SK-N-SH treated with all-trans-retinoic acid at 6 μM for 48 hours (cell line): ENCODE measurements at regions not wholly inside any gene's neighbourhood (a gene's known extent, or its start where the extent isn't known, plus 50 kb on each side); places are given as distances from the start of the nearest gene placed in this dataset.
"Not testable (repeated sequence)": the region's sequence is repeated elsewhere in the genome, so short reads cannot be mapped to it uniquely, and the experiment has no call there.

Experiments used
- ATAC-seq: fragments of 200-7000 bp; cut with Tn5 transposase; 3 replicates; pipeline ENCODE4 v1.9.1; 2020; ENCODE audit warnings: mild to moderate bottlenecking, moderate library complexity
- ARNTL ChIP-seq: fragments of 450-650 bp; formaldehyde crosslinking; IDR thresholded peaks from 2 replicates; pipeline ENCODE4 v1.5.0; 2020; ENCODE audit warnings: low read depth, mild to moderate bottlenecking, moderate library complexity, borderline replicate concordance
- BACH2 ChIP-seq: fragments of 250-450 bp; sonication (Bioruptor Pico); IDR thresholded peaks from 2 replicates; pipeline ENCODE4 v1.9.0; 2021; ENCODE audit warnings: mild to moderate bottlenecking, borderline replicate concordance
- CREB5 ChIP-seq: fragments of 250-450 bp; sonication (Bioruptor Pico); IDR thresholded peaks from 2 replicates; pipeline ENCODE4 v1.5.1; 2020; ENCODE audit warnings: low read depth, mild to moderate bottlenecking, moderate library complexity
- CSDC2 ChIP-seq: fragments of 250-450 bp; sonication (Bioruptor Pico); IDR thresholded peaks from 2 replicates; pipeline ENCODE4 v1.5.0; 2020; ENCODE audit warnings: mild to moderate bottlenecking, moderate library complexity
- ESRRG ChIP-seq: fragments of 250-450 bp; sonication (Bioruptor Pico); IDR thresholded peaks from 2 replicates; pipeline ENCODE4 v1.6.1; 2021; ENCODE audit warnings: mild to moderate bottlenecking
- ISL1 ChIP-seq: fragments of 250-450 bp; sonication (Bioruptor Pico); IDR thresholded peaks from 2 replicates; pipeline ENCODE4 v2.1.2; 2022; ENCODE audit warnings: mild to moderate bottlenecking, moderate library complexity
- OSR1 ChIP-seq: fragments of 250-450 bp; sonication (Bioruptor Pico); IDR thresholded peaks from 2 replicates; pipeline ENCODE4 v1.8.0; 2022; ENCODE audit warnings: moderate library complexity, mild to moderate bottlenecking, inconsistent platforms
- PATZ1 ChIP-seq: fragments of 250-450 bp; sonication (Bioruptor Pico); IDR thresholded peaks from 2 replicates; pipeline ENCODE4 v1.8.0; 2020; ENCODE audit warnings: mild to moderate bottlenecking, moderate library complexity, borderline replicate concordance
- PPARA ChIP-seq: fragments of 250-450 bp; sonication (Bioruptor Pico); IDR thresholded peaks from 2 replicates; pipeline ENCODE4 v1.5.0; 2020; ENCODE audit warnings: mild to moderate bottlenecking, borderline replicate concordance
- RARB ChIP-seq: fragments of 250-450 bp; sonication (Bioruptor Pico); IDR thresholded peaks from 2 replicates; pipeline ENCODE4 v1.8.0; 2021; ENCODE audit warnings: mild to moderate bottlenecking, moderate library complexity
- SNAI2 ChIP-seq: fragments of 250-450 bp; sonication (Bioruptor Pico); IDR thresholded peaks from 2 replicates; pipeline ENCODE4 v1.5.0; 2020; ENCODE audit warnings: mild to moderate bottlenecking, moderate library complexity
- TCF4 ChIP-seq: fragments of 250-450 bp; sonication (Bioruptor Pico); IDR thresholded peaks from 2 replicates; pipeline ENCODE4 v1.8.0; 2021; ENCODE audit warnings: mild to moderate bottlenecking, moderate library complexity, borderline replicate concordance
- TOX ChIP-seq: fragments of 250-450 bp; sonication (Bioruptor Pico); IDR thresholded peaks from 2 replicates; pipeline ENCODE4 v1.8.0; 2021; ENCODE audit warnings: mild to moderate bottlenecking, moderate library complexity, borderline replicate concordance
- TSHZ2 ChIP-seq: fragments of 250-450 bp; sonication (Bioruptor Pico); IDR thresholded peaks from 2 replicates; pipeline ENCODE4 v1.5.0; 2020; ENCODE audit warnings: mild to moderate bottlenecking, moderate library complexity
- ZC3H10 ChIP-seq: fragments of 250-450 bp; sonication (Bioruptor Pico); IDR thresholded peaks from 2 replicates; pipeline ENCODE4 v1.5.1; 2021; ENCODE audit warnings: mild to moderate bottlenecking, moderate library complexity
- ZFP3 ChIP-seq: fragments of 250-450 bp; sonication (Bioruptor Pico); IDR thresholded peaks from 2 replicates; pipeline ENCODE4 v1.5.0; 2020; ENCODE audit warnings: mild to moderate bottlenecking, moderate library complexity
- ZNF565 ChIP-seq: fragments of 450-650 bp; formaldehyde crosslinking; conservative IDR thresholded peaks from 2 replicates; pipeline ENCODE4 v1.5.0; 2020; ENCODE audit warnings: low read depth, mild to moderate bottlenecking, moderate library complexity
- ZNF70 ChIP-seq: fragments of 450-650 bp; formaldehyde crosslinking; IDR thresholded peaks from 2 replicates; pipeline ENCODE4 v1.5.0; 2020; ENCODE audit warnings: mild to moderate bottlenecking, moderate library complexity
- TF ChIP-seq, protein P1 (sequence below): fragments of 250-450 bp; sonication (Bioruptor Pico); IDR thresholded peaks from 2 replicates; pipeline ENCODE4 v1.5.1; 2021; ENCODE audit warnings: mild to moderate bottlenecking, moderate library complexity

DNA sequence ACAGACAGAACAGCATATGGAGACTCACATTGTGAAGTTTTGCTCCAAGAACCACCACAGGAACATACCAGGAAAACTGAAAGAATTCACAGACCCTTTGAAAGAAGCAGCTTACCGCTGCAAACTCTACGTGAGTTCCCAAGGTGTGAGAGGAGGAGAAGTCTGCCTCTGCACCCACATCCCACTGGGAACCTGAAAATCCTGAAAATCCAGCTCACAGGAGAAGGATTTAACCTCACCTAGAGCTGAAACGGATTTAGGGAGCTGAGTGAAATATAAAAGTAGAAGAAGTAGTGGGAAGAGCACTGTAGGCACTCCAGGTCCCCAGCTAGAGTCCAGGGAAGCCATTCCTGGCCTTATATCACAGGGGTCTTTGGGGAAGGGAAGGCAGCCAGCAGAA is 80.0 kb downstream of the FHIP1A start (continued):
- TF ChIP-seq TSHZ2: no peak

GRCh38 chr4:151489462-151490203 is 80.7 kb downstream of the FHIP1A start:
- no peak for ATAC-seq
- no peak for TF ChIP-seq ISL1 (CRISPR knock-in tag)
- TF ChIP-seq ARNTL (CRISPR knock-in tag): no peak
- no peak for TF ChIP-seq OSR1 (CRISPR knock-in tag)
- TF ChIP-seq ZNF565 (CRISPR knock-in tag): no peak
- TF ChIP-seq BACH2 (CRISPR knock-in tag): no peak
- TF ChIP-seq ZFP3: no peak

DNA sequence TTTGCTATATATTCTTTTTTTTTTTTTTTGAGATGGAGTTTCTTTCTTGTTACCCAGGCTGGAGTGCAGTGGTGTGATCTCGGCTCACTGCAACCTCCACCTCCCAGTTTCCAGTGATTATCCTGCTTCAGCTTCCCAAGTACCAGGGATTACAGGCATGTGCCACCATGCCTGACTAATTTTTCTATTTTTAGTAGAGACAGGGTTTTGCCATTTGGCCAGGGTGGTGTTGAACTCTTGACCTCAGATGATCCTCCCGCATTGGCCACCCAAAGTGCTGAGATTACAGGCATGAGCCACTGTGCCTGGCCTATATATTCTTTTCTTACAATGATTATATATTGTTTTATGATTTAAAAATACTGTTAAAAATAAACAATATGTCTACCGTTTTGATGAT is 86.6 kb downstream of the FHIP1A start:
- ATAC-seq: not testable (repeated sequence)

DNA sequence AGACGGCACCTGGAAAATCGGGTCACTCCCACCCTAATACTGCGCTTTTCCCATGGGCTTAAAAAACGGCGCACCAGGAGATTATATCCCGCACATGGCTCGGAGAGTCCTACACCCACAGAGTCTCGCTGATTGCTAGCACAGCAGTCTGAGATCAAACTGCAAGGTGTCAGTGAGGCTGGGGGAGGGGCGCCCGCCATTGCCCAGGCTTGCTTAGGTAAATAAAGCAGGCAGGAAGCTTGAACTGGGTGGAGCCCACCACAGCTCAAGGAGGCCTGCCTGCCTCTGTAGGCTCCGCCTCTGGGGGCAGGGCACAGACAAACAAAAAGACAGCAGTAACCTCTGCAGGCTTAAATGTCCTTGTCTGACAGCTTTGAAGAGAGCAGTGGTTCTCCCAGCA is 102.6 kb downstream of the FHIP1A start:
- not testable (repeated sequence) for ATAC-seq

- TF ChIP-seq, protein P1, sequence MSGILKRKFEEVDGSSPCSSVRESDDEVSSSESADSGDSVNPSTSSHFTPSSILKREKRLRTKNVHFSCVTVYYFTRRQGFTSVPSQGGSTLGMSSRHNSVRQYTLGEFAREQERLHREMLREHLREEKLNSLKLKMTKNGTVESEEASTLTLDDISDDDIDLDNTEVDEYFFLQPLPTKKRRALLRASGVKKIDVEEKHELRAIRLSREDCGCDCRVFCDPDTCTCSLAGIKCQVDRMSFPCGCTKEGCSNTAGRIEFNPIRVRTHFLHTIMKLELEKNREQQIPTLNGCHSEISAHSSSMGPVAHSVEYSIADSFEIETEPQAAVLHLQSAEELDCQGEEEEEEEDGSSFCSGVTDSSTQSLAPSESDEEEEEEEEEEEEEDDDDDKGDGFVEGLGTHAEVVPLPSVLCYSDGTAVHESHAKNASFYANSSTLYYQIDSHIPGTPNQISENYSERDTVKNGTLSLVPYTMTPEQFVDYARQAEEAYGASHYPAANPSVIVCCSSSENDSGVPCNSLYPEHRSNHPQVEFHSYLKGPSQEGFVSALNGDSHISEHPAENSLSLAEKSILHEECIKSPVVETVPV (CRISPR knock-in tag): no peak
- TF ChIP-seq BACH2 (CRISPR knock-in tag): no peak
- TF ChIP-seq ISL1 (CRISPR knock-in tag): no peak
- no peak for TF ChIP-seq OSR1 (CRISPR knock-in tag)
- no peak for TF ChIP-seq TOX
- no peak for TF ChIP-seq TCF4 (CRISPR knock-in tag)
- no peak for TF ChIP-seq ZNF70 (CRISPR knock-in tag)
- TF ChIP-seq ZFP3: no peak
- TF ChIP-seq ZNF565 (CRISPR knock-in tag): no peak
- TF ChIP-seq PATZ1 (CRISPR knock-in tag): no peak
- TF ChIP-seq ZC3H10 (CRISPR knock-in tag): no peak
- ATAC-seq: no peak
These were observed 108.9 kb downstream of the FHIP1A start for GRCh38 chr4:151517896-151518295.

DNA sequence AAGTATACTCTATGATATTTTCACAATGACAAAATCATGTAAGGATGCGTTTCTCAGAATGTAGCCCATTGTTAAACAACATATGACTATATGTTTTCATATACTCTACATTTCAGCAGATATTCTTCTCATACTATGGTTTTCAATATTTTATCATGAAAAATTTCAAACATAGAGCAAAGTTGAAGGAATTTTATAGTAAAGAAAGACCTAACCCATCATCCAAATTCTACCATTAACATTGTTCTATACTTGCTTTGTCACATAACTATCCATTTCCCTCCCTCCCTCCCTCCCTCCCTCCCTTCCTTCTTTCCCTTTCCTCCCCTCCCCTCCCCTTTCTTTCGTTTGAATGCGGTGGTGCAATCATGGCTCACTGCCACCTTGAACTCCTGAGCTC is 109.4 kb downstream of the FHIP1A start:
- no peak for ATAC-seq
- no peak for TF ChIP-seq ZC3H10 (CRISPR knock-in tag)
- no peak for TF ChIP-seq ZNF565 (CRISPR knock-in tag)
- TF ChIP-seq TCF4 (CRISPR knock-in tag): no peak
- no peak for TF ChIP-seq ESRRG (CRISPR knock-in tag)
- TF ChIP-seq RARB: no peak
- TF ChIP-seq TSHZ2: no peak
- TF ChIP-seq PPARA (CRISPR knock-in tag): no peak
- TF ChIP-seq OSR1 (CRISPR knock-in tag): no peak
- no peak for TF ChIP-seq SNAI2 (CRISPR knock-in tag)
- no peak for TF ChIP-seq TOX
- no peak for TF ChIP-seq CSDC2
- TF ChIP-seq, protein P1 (CRISPR knock-in tag): no peak
- TF ChIP-seq CREB5 (CRISPR knock-in tag): no peak
- TF ChIP-seq ISL1 (CRISPR knock-in tag): no peak
- TF ChIP-seq ZFP3: no peak
